Left colon (tissue), 2 donors: ENCODE measurements at regions not wholly inside any gene's neighbourhood (a gene's known extent, or its start where the extent isn't known, plus 50 kb on each side); places are given as distances from the start of the nearest gene placed in this dataset.
"Not testable (repeated sequence)": the region's sequence is repeated elsewhere in the genome, so short reads cannot be mapped to it uniquely, and the experiment has no call there.

ENCODE experiments used
- ATAC-seq: fragments of 200-7000 bp; cut with Tn5 transposase; one replicate; pipeline ENCODE4 v1.9.1; 2020; ENCODE audit warnings: mild to moderate bottlenecking, moderate library complexity
- DNase-seq, 2 donors: peaks; one replicate each; pipeline ENCODE4 v3.0.0-alpha.2; 2020
- intact Hi-C, 2 donors: fragments of 100-400 bp; cut with DNase I in 1 of 2; cut with micrococcal nuclease in 1 of 2; formaldehyde crosslinking; loops; one replicate each; pipeline versions ENCODE4 v1.11.2 to v1.14.0; 2022; cut with DNase I, micrococcal nuclease
- donor health status: DM: no; HTN: no; CAD: no.
- donor health status: DM: yes; HTN: yes; CAD: no.

DNA sequence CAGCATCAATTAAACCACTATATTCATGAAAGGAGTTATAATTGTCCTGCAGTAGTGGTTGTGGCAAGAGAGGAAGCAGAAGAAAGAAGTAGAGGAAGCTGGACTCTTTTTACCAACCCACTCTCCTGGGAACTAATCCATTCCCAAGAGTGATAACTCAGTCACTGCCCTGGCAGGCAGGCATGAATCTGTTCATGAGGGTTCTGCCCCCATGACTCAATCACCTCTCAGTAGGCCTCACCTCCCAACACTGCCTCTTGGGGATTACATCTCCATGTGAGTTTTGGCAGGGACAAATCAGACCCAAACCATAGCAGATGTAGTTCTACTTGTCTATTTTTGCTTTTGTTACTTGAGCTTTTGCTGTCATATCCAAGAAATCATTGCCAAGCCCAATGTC, 232.7 kb upstream of the MAP2 start:
- DNase-seq (no peak), ATAC-seq (no peak)
- intact Hi-C loops: no loop called here

DNA sequence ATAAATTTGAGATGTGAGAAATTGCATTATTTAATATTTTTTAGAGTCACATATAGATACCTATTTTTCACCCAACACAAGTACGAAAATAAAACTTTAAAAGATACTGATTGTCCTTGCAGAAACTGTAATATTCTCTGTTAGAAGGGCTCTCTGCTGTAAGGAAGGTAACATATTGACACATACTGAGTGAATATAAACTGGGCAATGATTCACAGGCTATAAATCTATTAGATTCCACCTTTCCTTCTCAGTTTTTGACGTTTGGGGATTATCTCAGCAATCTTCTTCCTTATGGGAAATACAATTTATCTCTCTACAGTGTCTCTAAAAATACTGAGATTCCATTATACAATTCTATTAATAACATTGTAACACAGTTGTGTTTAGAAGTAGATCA, 229.1 kb upstream of the MAP2 start:
- intact Hi-C loops: no loop called here
- no peak for ATAC-seq
- no peak for DNase-seq

- DNase-seq (peak in 1 of 2 donors; percentile 56), ATAC-seq (peak; percentile 51)
- intact Hi-C loops: no loop called here
These were observed 215.6 kb upstream of the MAP2 start for GRCh38 chr2:209208211-209208610.

DNA sequence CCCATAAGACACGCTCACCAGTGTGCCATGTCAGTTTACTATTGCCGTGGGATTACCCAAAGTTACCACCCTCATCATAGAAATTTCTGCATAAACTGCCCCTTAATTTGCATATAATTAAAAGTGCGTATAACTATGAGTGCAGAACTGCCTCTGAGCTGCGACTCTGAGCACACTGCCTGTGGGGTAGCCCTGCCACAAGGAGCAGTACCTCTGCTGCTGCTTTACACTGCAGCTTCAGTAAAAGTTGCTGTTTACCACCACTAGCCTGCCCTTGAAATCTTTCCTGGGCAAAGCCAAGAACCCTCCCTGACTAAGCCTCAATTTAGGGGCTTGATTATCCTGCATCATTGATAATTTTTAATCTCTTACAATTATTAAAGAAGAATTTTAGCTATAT, 213.9 kb upstream of the MAP2 start:
- ATAC-seq (no peak), DNase-seq (no peak)
- intact Hi-C loops: no loop called here

DNA sequence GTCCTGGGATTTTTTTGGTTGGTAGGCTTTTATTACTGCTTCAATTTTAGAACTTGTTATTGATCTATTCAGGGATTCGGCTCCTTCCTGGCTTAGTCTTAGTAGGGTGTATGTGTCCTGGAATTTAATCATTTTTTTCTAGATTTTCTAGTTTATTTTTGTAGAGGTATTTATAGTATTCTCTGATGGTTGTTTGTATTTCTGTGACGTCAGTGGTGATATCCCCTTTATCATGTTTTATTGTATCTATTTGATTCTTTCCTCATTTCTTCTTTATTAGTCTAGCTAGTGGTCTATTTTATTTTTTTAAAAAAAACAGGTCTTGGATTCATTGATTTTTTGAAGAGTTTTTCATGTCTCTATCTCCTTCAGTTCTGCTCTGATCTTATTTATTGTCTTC, 193.3 kb upstream of the MAP2 start:
- intact Hi-C loops: no loop called here
- DNase-seq (no peak), ATAC-seq (no peak)

GRCh38 chr2:209236377-209236776, 187.5 kb upstream of the MAP2 start:
- ATAC-seq (no peak), DNase-seq (no peak)
- intact Hi-C loops: no loop called here

DNA sequence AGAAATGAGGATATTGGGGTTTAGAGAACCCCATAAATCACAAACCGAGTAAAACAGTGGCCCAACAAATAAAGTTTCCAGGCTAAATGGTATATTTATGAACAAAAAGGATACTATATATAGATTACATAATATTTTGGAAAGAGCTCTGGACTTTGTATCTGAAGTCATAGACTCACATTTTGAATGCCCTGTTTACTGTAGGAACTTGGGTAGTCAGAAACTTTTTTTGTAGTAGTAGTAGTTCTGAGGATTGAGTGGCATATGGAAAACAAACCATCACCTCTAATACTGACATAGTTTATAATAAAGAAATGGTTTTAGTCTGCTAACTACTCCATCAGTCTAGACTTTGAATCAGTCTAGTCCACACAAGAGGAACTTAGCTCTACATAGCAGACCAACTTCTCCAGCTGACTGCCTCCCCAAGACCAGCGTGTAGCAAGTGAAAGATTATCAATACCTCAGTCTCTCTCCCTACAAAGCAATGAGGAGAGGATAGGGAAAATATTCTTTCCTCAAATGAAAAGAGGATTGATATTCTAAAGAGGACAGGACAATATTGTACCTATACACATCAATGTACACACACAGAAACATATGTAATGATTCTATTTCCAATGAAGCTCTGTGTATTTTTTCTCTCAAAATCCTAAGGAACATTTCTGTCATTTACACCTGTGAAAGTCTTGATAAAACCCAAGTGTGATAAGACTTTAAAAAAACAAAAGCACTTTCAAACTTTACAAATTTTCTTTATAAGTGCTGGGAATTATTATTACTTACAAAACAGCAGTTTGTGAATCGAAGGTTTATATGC, 184.9 kb upstream of the MAP2 start:
- ATAC-seq: no peak
- intact Hi-C loops: no loop called here
- DNase-seq: no peak

- no peak for ATAC-seq
- no peak for DNase-seq
- intact Hi-C loops: no loop called here
These were observed 184.3 kb upstream of the MAP2 start for GRCh38 chr2:209239585-209239938.

GRCh38 chr2:209240204-209240603, 183.6 kb upstream of the MAP2 start:
- intact Hi-C loops: no loop called here
- no peak for DNase-seq
- ATAC-seq: no peak

DNA sequence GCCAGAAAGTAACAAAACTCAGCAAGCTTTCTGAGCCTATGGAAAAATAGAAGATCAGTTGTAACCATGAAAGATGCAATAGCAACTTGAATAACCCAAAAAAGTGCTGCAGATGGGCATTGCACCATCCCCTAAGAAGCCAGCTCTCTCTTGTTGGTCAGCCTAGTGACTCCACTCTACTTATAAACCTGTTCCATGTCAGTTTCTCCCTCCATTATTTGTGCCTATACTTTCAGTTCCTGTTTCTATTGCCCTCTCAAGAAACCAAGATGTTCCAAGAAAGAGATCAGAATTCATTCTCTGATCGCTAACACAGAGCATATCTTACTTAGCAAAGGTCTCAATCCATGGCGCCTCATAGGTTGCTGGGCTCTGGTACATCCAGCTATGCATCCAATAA, 170.3 kb upstream of the MAP2 start:
- no peak for DNase-seq
- ATAC-seq: no peak
- intact Hi-C loops: no loop called here

- intact Hi-C loops: no loop called here
These were observed 164.1 kb upstream of the MAP2 start for GRCh38 chr2:209259767-209260166.

GRCh38 chr2:209260281-209260680, 163.6 kb upstream of the MAP2 start:
- ATAC-seq: no peak
- DNase-seq: no peak
- intact Hi-C loops: no loop called here

More at GRCh38 chr2:209259767-209260166, 164.1 kb upstream of the MAP2 start:
- DNase-seq (no peak), ATAC-seq (no peak)

DNA sequence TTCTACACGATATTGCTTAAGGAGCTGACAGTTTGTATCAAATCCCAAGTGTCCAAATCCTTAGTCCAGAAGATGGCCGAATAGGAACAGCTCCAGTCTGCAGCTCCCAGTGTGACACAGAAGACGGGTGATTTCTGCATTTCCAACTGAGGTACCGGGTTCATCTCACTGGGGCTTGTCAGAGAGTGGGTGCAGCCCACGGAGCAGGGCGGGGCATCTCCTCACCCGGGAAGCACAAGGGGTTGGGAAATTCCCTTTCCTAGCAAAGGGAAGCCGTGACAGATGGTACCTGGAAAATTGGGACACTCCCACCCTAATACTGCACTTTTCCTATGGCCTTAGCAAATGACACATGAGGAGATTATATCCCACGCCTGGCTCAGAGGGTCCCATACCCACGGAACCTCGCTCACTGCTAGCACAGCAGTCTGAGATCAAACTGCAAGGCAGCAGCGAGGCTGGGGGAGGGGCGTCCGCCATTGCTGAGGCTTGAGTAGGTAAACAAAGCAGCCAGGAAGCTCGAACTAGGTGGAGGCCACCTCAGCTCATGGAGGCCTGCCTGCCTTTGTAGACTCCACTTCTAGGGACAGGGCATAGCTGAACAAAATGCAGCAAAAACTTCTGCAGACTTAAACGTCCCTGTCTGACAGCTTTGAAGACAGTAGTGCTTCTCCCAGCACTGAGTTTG, 162.3 kb upstream of the MAP2 start:
- DNase-seq, intact Hi-C loops, ATAC-seq: not testable (repeated sequence)

DNA sequence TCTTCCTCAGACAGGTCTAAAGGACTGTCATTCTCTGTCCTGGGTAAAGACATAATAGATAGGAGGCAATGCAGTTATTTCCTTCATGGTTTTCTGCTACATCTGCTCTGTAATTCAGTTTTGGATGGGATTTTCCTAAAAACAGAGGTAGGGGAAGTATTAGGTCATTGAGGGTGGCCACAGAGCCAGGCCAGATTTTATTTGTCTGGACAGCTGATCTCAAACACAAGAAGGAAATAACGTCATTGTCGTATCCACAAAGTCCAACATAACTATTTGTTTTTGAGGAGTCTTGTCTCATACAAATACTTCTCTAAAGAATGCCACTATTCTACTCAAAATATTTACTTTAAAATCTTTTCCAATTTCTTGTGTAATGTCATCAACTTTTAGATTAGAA, 154.8 kb upstream of the MAP2 start:
- intact Hi-C loops: no loop called here
- DNase-seq: no peak
- no peak for ATAC-seq

- DNase-seq: no peak
- intact Hi-C loops: no loop called here
- no peak for ATAC-seq
These were observed 147.8 kb upstream of the MAP2 start for GRCh38 chr2:209276000-209276399.

GRCh38 chr2:209277444-209277843, 146.4 kb upstream of the MAP2 start:
- ATAC-seq (no peak), DNase-seq (no peak)
- intact Hi-C loops: no loop called here

GRCh38 chr2:209298601-209299000, 125.2 kb upstream of the MAP2 start:
- no peak for ATAC-seq
- no peak for DNase-seq
- intact Hi-C loops: no loop called here

DNA sequence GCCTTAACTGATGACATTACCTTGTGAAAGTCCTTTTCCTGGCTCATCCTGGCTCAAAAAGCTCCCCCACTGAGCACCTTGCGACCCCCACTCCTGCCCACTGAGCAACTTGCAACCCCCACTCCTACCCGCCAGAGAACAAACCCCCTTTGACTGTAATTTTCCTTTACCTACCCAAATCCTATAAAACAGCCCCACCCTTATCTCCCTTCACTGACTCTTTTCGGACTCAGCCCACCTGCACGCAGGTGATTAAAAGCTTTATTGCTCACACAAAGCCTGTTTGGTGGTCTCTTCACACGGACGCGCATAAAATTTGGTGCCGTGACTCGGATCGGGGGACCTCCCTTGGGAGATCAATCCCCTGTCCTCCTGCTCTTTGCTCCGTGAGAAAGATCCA, 124.4 kb upstream of the MAP2 start:
- DNase-seq, intact Hi-C loops, ATAC-seq: not testable (repeated sequence)

- intact Hi-C loops, ATAC-seq, DNase-seq: not testable (repeated sequence)
These were observed 123.1 kb upstream of the MAP2 start for GRCh38 chr2:209300766-209301165.

DNA sequence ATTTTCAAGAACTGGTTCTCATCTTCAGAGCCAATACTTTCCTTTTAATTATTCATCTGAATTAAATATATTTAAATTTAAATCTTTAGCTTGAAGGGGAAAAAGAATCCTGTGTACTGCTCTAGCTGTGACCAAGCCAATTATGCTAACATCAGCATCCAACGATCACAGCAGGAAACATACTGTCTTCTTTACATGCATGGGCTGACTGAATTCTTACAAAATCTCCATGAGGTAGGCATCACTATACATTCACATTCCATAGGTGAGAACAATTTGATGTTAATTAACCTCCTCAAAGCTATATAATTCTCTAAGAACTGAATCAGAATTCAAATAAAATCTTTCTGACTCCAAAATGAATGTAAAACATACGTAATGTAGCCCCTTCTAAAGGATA, 118.8 kb upstream of the MAP2 start:
- intact Hi-C loops: no loop called here
- ATAC-seq (no peak), DNase-seq (no peak)

DNA sequence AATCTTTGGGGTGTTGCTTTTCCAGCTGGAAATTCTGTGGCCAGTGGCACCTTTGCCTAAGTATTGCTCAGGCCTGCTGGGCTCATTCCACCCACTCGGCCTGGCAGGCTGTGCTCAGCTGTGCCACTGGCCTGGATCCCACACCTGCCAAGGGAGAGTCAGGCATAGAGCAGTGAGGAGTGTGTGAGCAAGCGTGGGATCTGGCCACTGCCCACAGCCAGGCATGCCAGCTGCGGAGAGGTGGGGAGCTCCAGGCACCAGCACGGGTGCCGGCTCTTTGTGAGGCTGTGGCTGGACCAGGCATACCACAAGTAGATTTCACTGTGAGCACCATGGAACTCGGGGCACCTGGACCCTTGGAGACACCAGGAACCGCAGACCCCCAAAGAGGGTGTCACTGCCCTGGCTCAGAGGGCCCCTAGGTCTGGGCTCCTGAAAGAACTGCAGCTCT, 118.1 kb upstream of the MAP2 start:
- ATAC-seq: no peak
- intact Hi-C loops: no loop called here
- DNase-seq: no peak
